HCT116 (cell line): ENCODE measurements at regions not wholly inside any gene's neighbourhood (a gene's known extent, or its start where the extent isn't known, plus 50 kb on each side); places are given as distances from the start of the nearest gene placed in this dataset.

Experiments
- EZH2phosphoT487 ChIP-seq: fragments of 200-600 bp; IDR thresholded peaks from 2 replicates; pipeline ENCODE4 v1.6.1; 2018; ENCODE audit warnings: antibody characterized with exemption, borderline replicate concordance
- POLR2A ChIP-seq: IDR thresholded peaks from 2 replicates; pipeline ENCODE4 v1.7.0; 2011; ENCODE audit warnings: borderline replicate concordance; ENCODE audit not compliant: insufficient read depth, insufficient read length; ENCODE audit errors: extremely low read depth
- SP1 ChIP-seq: IDR thresholded peaks from 2 replicates; pipeline ENCODE4 v1.6.1; 2012; ENCODE audit warnings: low read depth
- TF ChIP-seq, protein P1 (sequence below), 3 experiments: fragments of 200-600 bp in 1 of 3; sonication (generic) in 1 of 3; IDR thresholded peaks in 2 of 3; conservative IDR thresholded peaks in 1 of 3; 2 replicates each; pipeline ENCODE4 v1.5.1; 2012 to 2017; ENCODE audit warnings: low read depth in 2 of 3, low read length in 2 of 3, antibody characterized with exemption in 1 of 3, borderline replicate concordance in 1 of 3, control low read depth in 1 of 3, mild to moderate bottlenecking in 1 of 3, mixed read lengths in 1 of 3, mixed run types in 1 of 3, moderate library complexity in 1 of 3; ENCODE audit not compliant: insufficient read depth in 1 of 3

DNA sequence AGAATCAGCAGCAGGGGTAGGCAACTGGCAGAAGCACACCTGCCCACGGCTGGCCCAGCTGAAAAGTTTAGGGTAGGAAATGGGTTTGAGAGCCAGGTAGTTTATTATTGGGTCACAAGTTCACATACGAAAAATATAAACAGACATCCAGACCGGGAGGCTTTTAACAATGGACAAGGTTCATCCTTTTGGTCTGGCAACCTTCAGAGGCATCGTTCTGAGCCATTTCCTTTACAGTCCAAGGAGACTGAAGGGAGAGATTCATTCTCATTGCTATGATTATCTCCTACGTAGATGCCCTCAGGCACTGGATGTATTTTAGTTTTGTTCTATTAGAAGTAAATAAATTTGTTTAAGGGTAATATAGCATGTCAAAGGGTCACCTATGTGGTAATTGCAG lies 248.0 kb upstream of the THBS1 start:
- TF ChIP-seq, protein P1, sequence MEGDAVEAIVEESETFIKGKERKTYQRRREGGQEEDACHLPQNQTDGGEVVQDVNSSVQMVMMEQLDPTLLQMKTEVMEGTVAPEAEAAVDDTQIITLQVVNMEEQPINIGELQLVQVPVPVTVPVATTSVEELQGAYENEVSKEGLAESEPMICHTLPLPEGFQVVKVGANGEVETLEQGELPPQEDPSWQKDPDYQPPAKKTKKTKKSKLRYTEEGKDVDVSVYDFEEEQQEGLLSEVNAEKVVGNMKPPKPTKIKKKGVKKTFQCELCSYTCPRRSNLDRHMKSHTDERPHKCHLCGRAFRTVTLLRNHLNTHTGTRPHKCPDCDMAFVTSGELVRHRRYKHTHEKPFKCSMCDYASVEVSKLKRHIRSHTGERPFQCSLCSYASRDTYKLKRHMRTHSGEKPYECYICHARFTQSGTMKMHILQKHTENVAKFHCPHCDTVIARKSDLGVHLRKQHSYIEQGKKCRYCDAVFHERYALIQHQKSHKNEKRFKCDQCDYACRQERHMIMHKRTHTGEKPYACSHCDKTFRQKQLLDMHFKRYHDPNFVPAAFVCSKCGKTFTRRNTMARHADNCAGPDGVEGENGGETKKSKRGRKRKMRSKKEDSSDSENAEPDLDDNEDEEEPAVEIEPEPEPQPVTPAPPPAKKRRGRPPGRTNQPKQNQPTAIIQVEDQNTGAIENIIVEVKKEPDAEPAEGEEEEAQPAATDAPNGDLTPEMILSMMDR (IDR thresholded peaks at IDR 0.05 in 2 of 3, conservative IDR thresholded peaks at IDR 0.05 in 1 of 3; ENCODE audit: borderline replicate concordance in 1 of 3, insufficient read depth in 1 of 3, low read depth in 2 of 3, low read length in 2 of 3) = no peak
- TF ChIP-seq EZH2phosphoT487 = no peak
- TF ChIP-seq POLR2A = no peak
- no peak for TF ChIP-seq SP1
